DMS153 (cell line): ENCODE measurements at regions not wholly inside any gene's neighbourhood (a gene's known extent, or its start where the extent isn't known, plus 50 kb on each side); places are given as distances from the start of the nearest gene placed in this dataset.
"Not testable (repeated sequence)": the region's sequence is repeated elsewhere in the genome, so short reads cannot be mapped to it uniquely, and the experiment has no call there.

Source experiments
- DNase-seq: peaks from one replicate; lab custom pipeline; 2025; lab: John Stamatoyannopoulos, UW

DNA sequence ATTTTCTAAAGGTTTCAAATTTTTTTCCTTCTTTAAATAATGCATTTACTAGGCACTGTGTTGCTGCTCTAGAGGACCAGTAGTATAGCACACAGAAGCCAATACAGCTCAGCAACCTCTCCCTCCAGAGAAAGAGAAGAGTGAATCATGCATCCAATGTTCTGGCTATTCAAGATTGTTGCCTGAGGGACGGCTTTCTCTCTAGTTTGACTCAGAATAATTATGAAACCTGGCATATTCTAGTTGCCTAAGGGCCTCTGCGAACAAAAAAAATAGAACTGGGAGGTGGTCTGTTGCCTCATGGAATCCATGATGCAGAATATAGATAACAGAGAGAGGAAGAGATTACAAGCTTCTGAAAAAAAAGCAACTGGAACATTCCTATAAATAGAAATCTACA lies 1233.3 kb upstream of the PABPC4L start:
- DNase-seq: no peak

GRCh38 chr4:135429528-135429927 lies 1227.9 kb upstream of the PABPC4L start:
- DNase-seq: no peak

DNA sequence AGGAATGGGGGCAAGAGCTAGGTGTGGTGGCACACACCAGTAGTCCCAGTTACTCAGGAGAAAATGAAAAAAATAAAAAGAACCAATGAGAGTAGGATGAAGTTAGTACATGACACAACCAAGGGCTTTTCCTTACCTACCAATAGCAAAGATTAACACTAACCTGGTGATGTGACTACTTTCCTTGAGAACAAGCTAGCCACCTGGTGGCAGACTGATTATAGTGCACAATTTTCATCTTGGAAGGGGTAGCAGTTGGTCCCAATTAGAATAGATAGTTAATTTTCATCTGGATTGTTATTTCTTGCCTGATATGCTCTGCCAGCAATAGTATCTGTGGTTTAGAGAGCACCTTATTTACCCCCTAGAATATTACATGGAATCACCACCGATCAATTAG lies 1216.8 kb upstream of the PABPC4L start:
- no peak for DNase-seq

DNA sequence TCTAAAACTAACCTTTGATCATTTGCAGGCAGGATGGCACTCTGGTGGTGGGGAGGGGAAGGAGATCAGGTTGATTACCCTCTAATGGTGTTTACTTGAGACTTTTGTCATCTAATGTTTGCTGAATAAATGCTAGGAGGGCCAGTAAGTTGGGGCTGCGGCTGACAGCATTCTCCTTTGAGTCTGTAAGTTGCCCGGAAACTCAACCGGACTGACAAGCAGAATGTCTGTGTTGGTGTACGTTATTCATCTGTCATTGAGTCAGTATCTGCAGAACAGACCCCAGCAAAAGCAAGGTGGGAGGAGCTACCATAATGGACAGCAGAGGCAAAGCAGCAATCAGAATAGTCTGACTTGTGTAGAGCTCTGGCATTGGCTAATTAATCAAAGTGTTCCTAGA lies 1210.6 kb upstream of the PABPC4L start:
- no peak for DNase-seq

DNA sequence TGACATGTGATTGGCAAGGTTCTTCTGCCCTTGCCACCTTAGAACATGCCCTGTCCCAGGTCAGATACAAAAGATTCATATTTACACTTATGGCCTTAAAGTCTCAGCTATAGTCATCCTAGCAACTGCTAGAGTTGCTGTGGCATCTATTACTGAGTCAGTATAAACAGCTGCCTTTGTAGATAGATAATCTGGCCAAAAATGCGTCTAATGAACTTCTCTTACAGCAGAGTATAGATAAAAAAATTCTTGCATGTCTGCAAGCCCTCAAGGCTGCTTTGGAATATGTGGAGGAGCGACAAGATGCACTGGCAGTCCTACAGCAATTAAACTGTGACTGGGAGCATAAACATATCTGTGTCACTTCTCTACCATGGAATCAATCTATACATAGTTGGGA lies 1209.7 kb upstream of the PABPC4L start:
- DNase-seq: no peak

DNA sequence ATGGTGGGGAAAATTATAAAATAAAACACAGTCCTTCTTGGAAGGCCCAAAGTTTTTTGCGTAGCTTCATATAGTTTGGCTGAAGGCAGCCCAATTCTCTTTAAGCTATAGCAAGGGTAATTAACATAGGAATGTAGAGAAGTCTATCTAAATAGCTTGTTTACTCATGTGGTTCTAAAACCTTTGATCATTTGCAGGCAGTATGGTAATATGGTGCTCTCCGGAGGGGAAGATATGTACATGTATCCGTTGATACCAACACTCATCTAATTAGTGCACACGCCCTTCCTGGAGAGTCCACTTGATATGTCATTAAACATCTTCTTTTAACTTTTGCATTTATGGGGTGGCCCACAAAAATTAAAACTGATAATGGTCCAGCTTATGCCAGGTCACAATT lies 1207.7 kb upstream of the PABPC4L start:
- DNase-seq: not testable (repeated sequence)

DNA sequence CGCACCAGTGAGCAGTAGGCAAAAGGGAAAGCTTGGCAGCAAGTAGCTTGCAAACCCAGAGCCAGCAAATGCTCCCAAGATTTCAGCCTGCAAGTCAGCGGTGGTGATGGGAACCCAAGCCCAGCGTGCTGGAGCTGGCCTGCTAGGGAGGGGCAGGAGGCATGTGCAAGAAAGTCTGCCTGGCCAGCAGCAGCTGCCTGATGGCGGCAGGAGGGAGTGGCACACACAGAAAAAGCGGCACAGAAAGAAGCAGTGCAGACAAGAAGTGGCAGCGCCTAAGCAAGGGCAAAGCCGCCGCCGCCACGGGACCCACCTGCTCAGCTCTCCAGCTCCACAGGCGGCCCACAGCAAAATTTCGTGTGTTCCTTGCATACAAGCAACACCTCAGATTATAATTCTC lies 1206.5 kb upstream of the PABPC4L start:
- DNase-seq: no peak

DNA sequence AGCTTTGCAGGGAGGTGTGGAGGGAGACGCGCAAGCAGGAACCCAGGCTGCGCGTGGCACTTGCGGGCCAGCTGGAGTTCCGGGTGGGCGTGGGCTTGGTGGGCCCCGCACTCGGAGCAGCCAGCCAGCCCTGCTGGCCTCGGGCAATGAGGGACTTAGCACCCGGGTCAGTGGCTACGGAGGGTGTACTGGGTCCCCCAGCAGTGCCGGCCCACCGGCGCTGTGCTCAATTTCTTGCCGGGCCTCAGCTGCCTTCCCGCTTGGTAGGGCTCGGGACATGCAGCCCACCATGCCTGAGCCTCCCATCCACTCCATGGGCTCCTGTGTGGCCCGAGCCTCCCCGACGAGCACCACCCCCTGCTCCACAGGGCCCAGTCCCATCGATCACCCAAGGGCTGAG lies 1205.0 kb upstream of the PABPC4L start:
- not testable (repeated sequence) for DNase-seq

- DNase-seq: no peak
Measured at GRCh38 chr4:135385830-135386581, 1184.4 kb upstream of the PABPC4L start.

DNA sequence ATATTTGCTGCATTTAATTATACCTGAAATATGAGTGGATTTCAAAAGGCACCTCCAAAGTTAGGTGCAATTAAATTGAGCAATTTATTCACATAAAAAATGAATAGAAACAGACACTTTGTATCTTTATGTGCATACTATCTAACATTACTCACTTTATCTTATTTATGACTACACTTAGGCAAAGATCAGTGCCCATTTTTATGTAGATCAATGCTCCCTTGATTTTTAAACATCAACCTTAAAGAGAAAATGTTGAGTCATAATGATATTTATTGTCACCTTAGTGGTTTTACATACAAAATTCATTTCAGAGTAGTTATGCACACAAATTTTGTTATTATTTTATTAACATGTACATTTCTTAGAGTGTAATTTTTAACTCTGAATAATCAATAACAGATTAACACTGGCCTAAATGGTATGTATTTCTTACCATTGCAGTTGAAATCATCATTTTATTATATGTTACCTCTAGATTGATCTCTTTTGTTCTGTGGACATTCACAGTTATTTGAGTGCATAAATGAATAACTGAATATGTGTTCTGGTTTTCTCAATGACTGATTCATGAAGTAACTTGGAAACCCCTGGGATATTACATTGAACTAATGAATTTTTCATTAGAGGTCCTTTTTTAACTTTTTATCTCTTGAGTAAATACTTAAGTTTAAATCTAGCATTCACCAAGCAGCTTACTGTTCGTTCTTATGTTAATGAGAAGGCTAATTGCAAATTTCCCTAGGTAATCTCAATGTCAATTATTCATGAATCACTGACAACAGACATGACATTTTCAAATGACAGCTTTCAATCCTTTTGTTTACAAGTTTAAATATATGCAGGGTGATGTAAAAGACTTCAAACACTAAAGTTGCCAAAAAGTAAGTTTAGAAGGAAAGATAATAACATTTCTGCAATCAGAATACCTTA lies 1182.0 kb upstream of the PABPC4L start:
- DNase-seq: no peak

- no peak for DNase-seq
Measured at GRCh38 chr4:135382280-135382959, 1180.8 kb upstream of the PABPC4L start.

DNA sequence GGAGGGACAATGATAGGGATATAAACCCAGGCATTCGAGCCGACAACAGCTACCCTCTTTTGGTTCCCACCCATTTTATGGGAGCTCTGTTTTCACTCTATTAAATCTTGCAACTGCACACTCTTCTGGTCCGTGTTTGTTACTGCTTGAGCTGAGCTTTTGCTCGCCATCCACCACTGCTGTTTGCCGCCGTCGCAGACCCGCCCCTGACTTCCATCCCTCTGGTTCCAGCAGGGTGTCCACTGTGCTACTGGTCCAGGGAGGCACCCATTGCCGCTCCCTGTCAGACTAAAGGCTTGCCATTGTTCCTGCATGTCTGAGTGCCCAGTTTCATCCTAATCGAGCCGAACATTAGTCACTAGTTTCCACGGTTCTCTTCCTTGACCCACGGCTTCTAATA lies 1170.5 kb upstream of the PABPC4L start:
- DNase-seq: no peak

DNA sequence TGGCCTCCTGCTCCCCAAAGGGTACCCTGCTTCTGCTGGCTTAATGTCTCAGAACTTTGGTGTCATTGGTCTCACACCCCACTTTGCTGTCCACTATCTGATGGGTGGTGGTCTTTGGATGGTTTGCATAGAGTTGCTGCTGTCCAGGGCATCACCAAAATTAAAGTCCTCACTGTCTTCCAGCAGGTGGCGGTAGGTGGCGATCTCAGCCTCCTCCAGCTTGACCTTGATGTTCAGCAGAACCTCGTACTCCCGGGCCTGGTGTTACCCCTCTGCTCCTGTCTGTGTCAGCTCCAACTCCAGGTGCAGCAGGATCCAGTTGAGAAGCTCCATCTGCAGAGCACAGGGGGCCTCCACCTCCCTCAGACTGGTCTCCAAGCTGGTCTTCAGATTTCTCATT lies 1169.5 kb upstream of the PABPC4L start:
- no peak for DNase-seq

- DNase-seq: no peak
Measured at GRCh38 chr4:135368831-135369230, 1167.2 kb upstream of the PABPC4L start.

DNA sequence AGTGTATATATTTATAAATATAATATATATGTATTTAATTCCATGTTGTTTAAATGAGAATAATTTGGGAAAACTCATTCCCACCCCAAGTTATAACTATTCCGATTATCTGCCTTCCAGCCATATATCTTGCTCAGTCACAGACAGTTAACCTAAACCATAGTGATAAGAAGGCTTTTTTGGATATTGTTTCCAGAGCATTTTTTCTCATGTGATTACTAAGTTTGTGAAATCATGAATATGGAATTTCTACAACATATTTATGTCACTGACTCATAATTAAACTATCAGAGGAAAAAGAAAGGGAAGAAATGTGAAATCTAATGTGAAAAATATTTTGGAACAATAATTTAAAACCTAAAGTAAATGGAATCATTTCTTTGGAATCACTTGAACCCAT lies 1163.5 kb upstream of the PABPC4L start:
- no peak for DNase-seq

DNA sequence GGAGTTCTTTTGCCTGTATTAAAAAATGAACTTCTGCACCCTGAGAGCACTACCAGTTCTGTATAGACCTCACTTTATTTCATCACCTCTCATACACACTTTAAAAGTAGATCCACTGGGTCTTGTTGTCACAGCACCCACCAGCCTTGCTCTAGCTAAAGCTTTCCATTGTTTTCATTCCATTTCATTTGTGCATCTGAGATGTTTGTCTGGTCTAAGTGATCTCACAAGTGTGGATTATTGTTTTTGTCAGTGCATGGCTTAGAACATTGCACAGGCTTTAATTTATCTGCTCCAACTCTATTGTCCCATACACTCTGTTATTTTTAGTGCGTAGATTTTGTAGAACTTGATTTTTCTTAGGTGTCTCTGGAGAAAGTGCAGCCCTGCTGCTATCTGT lies 1157.5 kb upstream of the PABPC4L start:
- DNase-seq: no peak

DNA sequence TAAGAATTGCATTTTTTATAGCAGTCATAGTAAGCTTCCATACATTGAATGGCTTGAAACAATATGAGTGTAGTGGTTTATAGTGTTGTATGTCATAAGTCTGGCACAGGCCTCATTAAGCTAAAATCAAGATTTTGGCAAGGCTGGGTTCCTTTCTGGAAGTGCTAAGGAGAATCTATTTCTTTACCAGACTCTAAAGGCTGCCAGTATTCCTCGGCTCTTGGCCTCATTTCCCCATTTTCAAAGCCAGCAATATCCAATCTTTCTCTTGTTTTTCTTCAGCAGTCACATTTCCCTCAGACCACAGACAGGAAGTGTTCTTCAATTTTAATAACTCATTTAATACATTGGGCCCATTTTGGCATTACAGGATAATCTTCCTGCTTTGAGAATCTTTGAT lies 1155.5 kb upstream of the PABPC4L start:
- DNase-seq: no peak

- no peak for DNase-seq
Measured at GRCh38 chr4:135354876-135355275, 1153.3 kb upstream of the PABPC4L start.

DNA sequence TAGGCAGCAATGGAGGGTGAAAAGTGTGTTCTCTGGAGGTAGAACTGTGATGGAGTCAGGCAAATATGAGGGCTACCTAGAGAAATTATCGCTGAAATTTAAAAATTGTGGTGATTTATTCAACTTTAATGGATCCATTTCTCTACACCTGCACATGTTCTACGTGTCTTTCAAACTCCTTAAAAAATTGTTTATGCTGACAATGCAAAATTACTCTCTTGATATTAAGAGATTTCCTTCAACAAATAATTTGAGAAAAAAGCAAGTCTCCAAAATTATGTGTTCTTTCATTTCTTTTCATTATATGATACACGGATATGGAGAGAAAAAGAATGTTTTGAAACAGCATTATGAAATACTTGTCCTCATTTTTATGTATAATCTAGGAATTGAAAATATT lies 1151.4 kb upstream of the PABPC4L start:
- no peak for DNase-seq

DNA sequence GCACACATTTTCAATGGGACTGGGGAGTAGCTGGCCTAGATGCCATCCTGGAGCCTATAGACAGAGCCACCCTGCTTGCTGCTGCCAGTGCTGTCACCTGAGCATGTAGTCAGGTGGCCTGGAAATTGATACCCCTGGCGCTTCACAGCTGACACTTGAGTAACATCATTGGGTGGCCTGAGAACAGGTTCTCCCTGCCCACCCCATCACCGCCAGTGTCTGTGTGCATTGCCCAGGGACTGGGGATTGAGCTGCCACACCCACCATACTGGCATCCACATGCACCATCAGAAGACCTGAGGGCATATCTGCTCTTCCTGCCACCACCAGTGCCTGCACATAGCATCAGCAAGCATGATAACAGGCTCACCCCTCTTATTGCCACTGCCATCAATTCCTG lies 1142.9 kb upstream of the PABPC4L start:
- no peak for DNase-seq

GRCh38 chr4:135338181-135338580 lies 1136.6 kb upstream of the PABPC4L start:
- DNase-seq: no peak

- no peak for DNase-seq
Measured at GRCh38 chr4:135325264-135325663, 1123.7 kb upstream of the PABPC4L start.

- DNase-seq: no peak
Measured at GRCh38 chr4:135319685-135320084, 1118.1 kb upstream of the PABPC4L start.
